A673 (cell line): ENCODE measurements at regions not wholly inside any gene's neighbourhood (a gene's known extent, or its start where the extent isn't known, plus 50 kb on each side); places are given as distances from the start of the nearest gene placed in this dataset.

Source experiments
- BruUV-seq: library from RNA; stranded (reverse); fragments of 400-500 nt; replicated peaks from 2 replicates; lab custom pipeline; 2021; lab: Mats Ljungman, UMichigan
- CTCF ChIA-PET: fragments of 300-600 bp; sonication (Branson Sonifier 250); formaldehyde crosslinking; loops from one replicate; lab custom pipeline; 2022; ENCODE audit warnings: antibody characterized with exemption; lab: Charles Lee
- POLR2A ChIA-PET: fragments of 300-600 bp; sonication (Branson Sonifier 250); formaldehyde crosslinking; loops from one replicate; lab custom pipeline; 2022; ENCODE audit warnings: antibody characterized with exemption; ENCODE audit not compliant: low non-redundant PET; lab: Charles Lee
- DNase-seq: peaks from one replicate; pipeline ENCODE4 v3.0.0-alpha.2; 2015; ENCODE audit warnings: low spot score
- H3K27ac ChIP-seq: fragments of 200-600 bp; sonication (generic); 2 replicates; pipeline ENCODE4 v1.5.1; 2016; ENCODE audit warnings: mixed run types, low read depth, mild to moderate bottlenecking, mixed read lengths, antibody characterized with exemption, low read length; ENCODE audit not compliant: poor library complexity, severe bottlenecking
- H3K27me3 ChIP-seq: fragments of 200-600 bp; sonication (generic); replicated peaks from 2 replicates; pipeline ENCODE4 v1.6.1; 2017; ENCODE audit warnings: mixed run types, low read depth, mild to moderate bottlenecking, mixed read lengths, antibody characterized with exemption, low read length; ENCODE audit not compliant: insufficient read depth, poor library complexity
- H3K36me3 ChIP-seq: fragments of 200-600 bp; sonication (generic); 2 replicates; pipeline ENCODE4 v1.6.1; 2016; ENCODE audit warnings: mixed run types, mild to moderate bottlenecking, mixed read lengths, antibody characterized with exemption, low read length; ENCODE audit not compliant: insufficient read depth, poor library complexity, severe bottlenecking
- H3K4me1 ChIP-seq: fragments of 200-600 bp; sonication (generic); 2 replicates; pipeline ENCODE4 v1.6.1; 2017; ENCODE audit warnings: mixed run types, mild to moderate bottlenecking, mixed read lengths, antibody characterized with exemption, low read length; ENCODE audit not compliant: insufficient read depth, poor library complexity, severe bottlenecking
- H3K4me3 ChIP-seq: fragments of 200-600 bp; sonication (generic); 2 replicates; pipeline ENCODE4 v1.5.1; 2016; ENCODE audit warnings: low read depth, mixed run types, mild to moderate bottlenecking, mixed read lengths, low read length; ENCODE audit not compliant: poor library complexity, severe bottlenecking
- H3K9me3 ChIP-seq: fragments of 200-600 bp; sonication (generic); 2 replicates; pipeline ENCODE4 v1.6.1; 2016; ENCODE audit warnings: mixed run types, low read depth, mild to moderate bottlenecking, mixed read lengths, antibody characterized with exemption, low read length; ENCODE audit not compliant: poor library complexity, severe bottlenecking
- CTCF ChIP-seq: fragments of 300-800, 200-600 bp; sonication (generic); conservative IDR thresholded peaks from 2 replicates; pipeline ENCODE4 v1.5.1; 2017; ENCODE audit warnings: low read depth, mild to moderate bottlenecking, antibody characterized with exemption, low read length, moderate library complexity, mixed read lengths
- EZH2 ChIP-seq: fragments of 200-600 bp; sonication (generic); IDR thresholded peaks from 2 replicates; pipeline ENCODE4 v1.6.1; 2017; ENCODE audit warnings: borderline replicate concordance, low read depth, mild to moderate bottlenecking, mixed read lengths, antibody characterized with exemption, low read length; ENCODE audit not compliant: poor library complexity, severe bottlenecking
- intact Hi-C: fragments of 100-400 bp; cut with micrococcal nuclease; formaldehyde crosslinking; loops from one replicate; pipeline ENCODE4 v1.10.0; 2022; ENCODE audit not compliant: unreplicated experiment

- DNase-seq, result no peak
- CTCF ChIA-PET, result no interaction called here
- BruUV-seq, result no TSS peak
- no peak overlapping the region for H3K4me3 ChIP-seq
- TF ChIP-seq EZH2 (no peak), CTCF (no peak)
- no peaks in the 10 kb centered on the region for H3K4me1 ChIP-seq
- intact Hi-C loops, result no loop called here
- H3K9me3 ChIP-seq, result no peaks in the 10 kb centered on the region
- H3K36me3 ChIP-seq, result no peaks in the 10 kb centered on the region
- no peaks in the 10 kb centered on the region for H3K27me3 ChIP-seq
- POLR2A ChIA-PET, result no interaction called here
- H3K27ac ChIP-seq, result no peak overlapping the region
These were observed 92.9 kb upstream of the GRID2 start for GRCh38 chr4:92210906-92211305.

- ChIA-PET POLR2A (no interaction called here), CTCF (no interaction called here)
- Histone ChIP-seq H3K27ac (no peak overlapping the region), H3K4me1 (no peaks in the 10 kb centered on the region), H3K4me3 (no peak overlapping the region), H3K36me3 (no peaks in the 10 kb centered on the region), H3K27me3 (no peaks in the 10 kb centered on the region), H3K9me3 (no peaks in the 10 kb centered on the region)
- intact Hi-C loops, result no loop called here
- no peak for DNase-seq
- BruUV-seq, result no TSS peak
- no peak for TF ChIP-seq EZH2
- TF ChIP-seq CTCF, result no peak
These were observed 88.3 kb upstream of the GRID2 start for GRCh38 chr4:92215476-92215875.

- CTCF ChIA-PET, result no interaction called here
- Histone ChIP-seq H3K4me1 (no peaks in the 10 kb centered on the region), H3K36me3 (no peaks in the 10 kb centered on the region), H3K4me3 (no peak overlapping the region), H3K27ac (no peak overlapping the region), H3K9me3 (no peaks in the 10 kb centered on the region), H3K27me3 (no peaks in the 10 kb centered on the region)
- POLR2A ChIA-PET, result no interaction called here
- BruUV-seq, result no TSS peak
- no peak for DNase-seq
- intact Hi-C loops, result no loop called here
- TF ChIP-seq CTCF (no peak), EZH2 (no peak)
These were observed 72.3 kb upstream of the GRID2 start for GRCh38 chr4:92231511-92231910.
